ENCODE measurements at regions not wholly inside any gene's neighbourhood (a gene's known extent, or its start where the extent isn't known, plus 50 kb on each side); places are given as distances from the start of the nearest gene placed in this dataset.

- no peak for TF ChIP-seq POLR2A (IDR thresholded peaks at IDR 0.05; ENCODE audit: low read depth, low read length)
- no peak for TF ChIP-seq CTCF (IDR thresholded peaks at IDR 0.05; ENCODE audit: extremely low read depth in 1 of 2, insufficient read depth in 1 of 2, low read depth in 1 of 2, low read length in 2 of 2)
- no peak for TF ChIP-seq EZH2 (IDR thresholded peaks at IDR 0.05; ENCODE audit: borderline replicate concordance, low read depth, low read length, severe bottlenecking)
These were observed 233.3 kb upstream of the NFE2L3 start for GRCh38 chr7:25918731-25919130.
